NCI-H2081 (cell line): ENCODE measurements at regions not wholly inside any gene's neighbourhood (a gene's known extent, or its start where the extent isn't known, plus 50 kb on each side); places are given as distances from the start of the nearest gene placed in this dataset.
A peak's percentile ranks its signal among the peaks of the same experiment; 100 is the strongest.

ENCODE experiments used
- DNase-seq, 2 experiments: peaks; one replicate each; lab custom pipeline; 2025; lab: John Stamatoyannopoulos, UW

- DNase-seq, result no peak
Observed at GRCh38 chrX:125810856-125811255, 355.2 kb downstream of the DCAF12L2 start.

GRCh38 chrX:125826080-125826479, 340.0 kb downstream of the DCAF12L2 start:
- no peak for DNase-seq

- no peak for DNase-seq
Observed at GRCh38 chrX:125826774-125827451, 339.2 kb downstream of the DCAF12L2 start.

- no peak for DNase-seq
Observed at GRCh38 chrX:125846271-125846670, 319.8 kb downstream of the DCAF12L2 start.

- DNase-seq, result no peak
Observed at GRCh38 chrX:125850693-125851092, 315.4 kb downstream of the DCAF12L2 start.

- DNase-seq, result no peak
Observed at GRCh38 chrX:125883169-125883568, 282.9 kb downstream of the DCAF12L2 start.

GRCh38 chrX:125894947-125895346, 271.1 kb downstream of the DCAF12L2 start:
- DNase-seq, result no peak

GRCh38 chrX:125895518-125895917, 270.6 kb downstream of the DCAF12L2 start:
- no peak for DNase-seq

- no peak for DNase-seq
Observed at GRCh38 chrX:125926295-125926694, 239.8 kb downstream of the DCAF12L2 start.

- no peak for DNase-seq
Observed at GRCh38 chrX:125940985-125941384, 225.1 kb downstream of the DCAF12L2 start.

GRCh38 chrX:125947501-125947900, 218.6 kb downstream of the DCAF12L2 start:
- DNase-seq, result no peak

- DNase-seq, result no peak
Observed at GRCh38 chrX:125952973-125953372, 213.1 kb downstream of the DCAF12L2 start.

- DNase-seq, result no peak
Observed at GRCh38 chrX:125953814-125954213, 212.3 kb downstream of the DCAF12L2 start.

- no peak for DNase-seq
Observed at GRCh38 chrX:125954236-125954635, 211.9 kb downstream of the DCAF12L2 start.

GRCh38 chrX:125977851-125978250, 188.2 kb downstream of the DCAF12L2 start:
- no peak for DNase-seq

GRCh38 chrX:125998432-125998831, 167.7 kb downstream of the DCAF12L2 start:
- DNase-seq, result peak; percentile 13 to 42

- no peak for DNase-seq
Observed at GRCh38 chrX:126027229-126027628, 138.9 kb downstream of the DCAF12L2 start.

- no peak for DNase-seq
Observed at GRCh38 chrX:126030021-126030420, 136.1 kb downstream of the DCAF12L2 start.

- no peak for DNase-seq
Observed at GRCh38 chrX:126063984-126064383, 102.1 kb downstream of the DCAF12L2 start.

GRCh38 chrX:126064901-126065541, 101.1 kb downstream of the DCAF12L2 start:
- DNase-seq, result no peak

GRCh38 chrX:126065901-126066660, 100.0 kb downstream of the DCAF12L2 start:
- DNase-seq, result no peak
